Muscle of leg (tissue), 3 donors: ENCODE measurements at regions not wholly inside any gene's neighbourhood (a gene's known extent, or its start where the extent isn't known, plus 50 kb on each side); places are given as distances from the start of the nearest gene placed in this dataset.
A peak's percentile ranks its signal among the peaks of the same experiment; 100 is the strongest.
"Not testable (repeated sequence)": the region's sequence is repeated elsewhere in the genome, so short reads cannot be mapped to it uniquely, and the experiment has no call there.

Experiments
- DNase-seq: peaks from one replicate; pipeline ENCODE4 v3.0.0; 2013
- H3K27ac ChIP-seq: one replicate; pipeline ENCODE4 v1.5.1; 2013; ENCODE audit warnings: mild to moderate bottlenecking, low read length, control low read depth
- H3K27me3 ChIP-seq: one replicate; pipeline ENCODE4 v1.6.1; 2013; ENCODE audit warnings: low read length; ENCODE audit not compliant: control insufficient read depth, insufficient read depth
- H3K36me3 ChIP-seq: one replicate; pipeline ENCODE4 v1.6.1; 2013; ENCODE audit warnings: low read length; ENCODE audit not compliant: control insufficient read depth, insufficient read depth
- H3K4me1 ChIP-seq: one replicate; pipeline ENCODE4 v1.6.1; 2013; ENCODE audit warnings: low read length; ENCODE audit not compliant: control insufficient read depth, insufficient read depth
- H3K4me3 ChIP-seq: one replicate; pipeline ENCODE4 v1.5.1; 2013; ENCODE audit warnings: low read length, control low read depth
- H3K9me3 ChIP-seq: replicated peaks from 2 replicates; pipeline ENCODE4 v1.6.1; 2013; ENCODE audit warnings: low read depth, low read length; ENCODE audit not compliant: control insufficient read depth
- WGBS: methylation state at CpG from one replicate; pipeline ENCODE4 v1.1.5; 2013; ENCODE audit warnings: missing lambda C conversion rate; ENCODE audit not compliant: insufficient coverage; 5-methylcytosine and 5-hydroxymethylcytosine counted together

DNA sequence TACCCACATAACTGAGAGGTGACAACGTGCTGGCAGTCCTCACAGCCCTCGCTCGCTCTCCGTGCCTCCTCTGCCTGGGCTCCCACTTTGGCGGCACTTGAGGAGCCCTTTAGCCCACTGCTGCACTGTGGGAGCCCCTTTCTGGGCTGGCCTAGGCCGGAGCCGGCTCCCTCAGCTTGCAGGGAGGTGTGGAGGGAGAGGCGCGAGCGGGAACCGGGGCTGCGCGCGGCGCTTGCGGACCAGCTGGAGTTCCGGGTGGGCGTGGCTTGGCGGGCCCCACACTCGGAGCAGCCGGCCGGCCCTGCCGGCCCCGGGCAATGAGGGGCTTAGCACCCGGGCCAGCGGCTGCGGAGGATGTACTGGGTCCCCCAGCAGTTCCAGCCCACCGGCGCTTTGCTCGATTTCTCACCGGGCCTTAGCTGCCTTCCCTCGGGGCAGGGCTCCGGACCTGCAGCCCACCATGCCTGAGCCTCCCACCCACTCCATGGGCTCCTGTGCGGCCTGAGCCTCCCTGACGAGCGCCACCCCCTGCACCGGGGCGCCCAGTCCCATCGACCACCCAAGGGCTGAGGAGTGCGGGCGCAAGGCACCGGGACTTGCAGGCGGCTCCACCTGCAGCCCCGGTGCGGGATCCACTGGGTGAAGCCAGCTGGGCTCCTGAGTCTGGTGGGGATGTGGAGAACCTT lies 630.1 kb upstream of the NXPH2 start:
- WGBS: 95% methylated on average over 37 of the region's 45 CpGs
- not testable (repeated sequence) for H3K27me3 ChIP-seq, H3K36me3 ChIP-seq, DNase-seq, H3K9me3 ChIP-seq, H3K27ac ChIP-seq, H3K4me3 ChIP-seq, H3K4me1 ChIP-seq

GRCh38 chr2:139409212-139409611 lies 629.0 kb upstream of the NXPH2 start:
- Histone ChIP-seq H3K4me3 (no peak overlapping the region), H3K27ac (no peak overlapping the region), H3K36me3 (no peaks in the 10 kb centered on the region), H3K27me3 (no peaks in the 10 kb centered on the region), H3K9me3 (no peaks in the 10 kb centered on the region), H3K4me1 (no peaks in the 10 kb centered on the region)
- no peak for DNase-seq
- WGBS: 50% methylated on average over 2 of the region's 3 CpGs

GRCh38 chr2:139403948-139404347 lies 623.8 kb upstream of the NXPH2 start:
- Histone ChIP-seq H3K36me3 (no peaks in the 10 kb centered on the region), H3K27ac (no peak overlapping the region), H3K9me3 (no peaks in the 10 kb centered on the region), H3K4me1 (no peaks in the 10 kb centered on the region), H3K4me3 (no peak overlapping the region), H3K27me3 (no peaks in the 10 kb centered on the region)
- whole genome bisulfite sequencing: no CpG with 5 or more reads among the region's 2 CpGs
- DNase-seq: peak; percentile 26

GRCh38 chr2:139394801-139395200 lies 614.6 kb upstream of the NXPH2 start:
- WGBS: no CpG with 5 or more reads among the region's 2 CpGs
- H3K27me3 ChIP-seq: no peaks in the 10 kb centered on the region
- DNase-seq: no peak
- no peak overlapping the region for H3K27ac ChIP-seq
- H3K36me3 ChIP-seq: no peaks in the 10 kb centered on the region
- H3K4me3 ChIP-seq: no peak overlapping the region
- H3K9me3 ChIP-seq: no peaks in the 10 kb centered on the region
- no peaks in the 10 kb centered on the region for H3K4me1 ChIP-seq

- no peak for DNase-seq
- H3K4me3 ChIP-seq: no peak overlapping the region
- H3K36me3 ChIP-seq: no peaks in the 10 kb centered on the region
- H3K27ac ChIP-seq: no peak overlapping the region
- no peaks in the 10 kb centered on the region for H3K27me3 ChIP-seq
- no CpG with 5 or more reads among the region's 2 CpGs for whole genome bisulfite sequencing
- no peaks in the 10 kb centered on the region for H3K9me3 ChIP-seq
- H3K4me1 ChIP-seq: no peaks in the 10 kb centered on the region
Measured at GRCh38 chr2:139389391-139389790, 609.2 kb upstream of the NXPH2 start.

GRCh38 chr2:139386401-139386800 lies 606.2 kb upstream of the NXPH2 start:
- no peak for DNase-seq
- Histone ChIP-seq H3K4me3 (no peak overlapping the region), H3K36me3 (no peaks in the 10 kb centered on the region), H3K4me1 (no peaks in the 10 kb centered on the region), H3K9me3 (no peaks in the 10 kb centered on the region), H3K27me3 (no peaks in the 10 kb centered on the region), H3K27ac (no peak overlapping the region)
- whole genome bisulfite sequencing: no CpG with 5 or more reads among the region's 1 CpG

DNA sequence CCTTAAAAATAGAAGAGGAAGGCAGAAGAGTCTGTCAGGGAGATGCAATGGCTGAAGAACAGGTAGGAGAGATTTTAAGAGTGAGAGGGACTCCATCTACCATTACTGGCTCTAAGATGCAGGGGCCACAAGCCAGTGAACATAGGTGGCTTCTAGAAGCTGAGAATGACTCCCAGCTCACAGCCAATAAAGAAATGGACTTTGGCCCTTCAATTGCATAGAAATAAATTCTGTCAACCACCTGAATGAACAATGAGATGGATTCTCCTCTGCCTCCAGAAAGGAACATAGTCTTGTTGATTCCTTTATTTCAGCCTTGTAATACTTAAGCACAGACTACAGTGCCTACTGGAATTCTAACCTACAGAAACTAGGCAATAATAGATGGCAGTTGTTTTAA lies 603.3 kb upstream of the NXPH2 start:
- no peaks in the 10 kb centered on the region for H3K9me3 ChIP-seq
- no peaks in the 10 kb centered on the region for H3K36me3 ChIP-seq
- H3K27me3 ChIP-seq: no peaks in the 10 kb centered on the region
- H3K4me3 ChIP-seq: no peak overlapping the region
- no peak overlapping the region for H3K27ac ChIP-seq
- no peaks in the 10 kb centered on the region for H3K4me1 ChIP-seq
- no peak for DNase-seq

GRCh38 chr2:139380051-139380450 lies 599.9 kb upstream of the NXPH2 start:
- DNase-seq: no peak
- WGBS: no CpG with 5 or more reads among the region's 1 CpG
- no peaks in the 10 kb centered on the region for H3K27me3 ChIP-seq
- no peak overlapping the region for H3K27ac ChIP-seq
- no peaks in the 10 kb centered on the region for H3K4me1 ChIP-seq
- no peaks in the 10 kb centered on the region for H3K9me3 ChIP-seq
- H3K4me3 ChIP-seq: no peak overlapping the region
- H3K36me3 ChIP-seq: no peaks in the 10 kb centered on the region

- Histone ChIP-seq H3K27me3 (no peaks in the 10 kb centered on the region), H3K4me1 (no peaks in the 10 kb centered on the region), H3K27ac (no peak overlapping the region), H3K4me3 (no peak overlapping the region), H3K36me3 (no peaks in the 10 kb centered on the region), H3K9me3 (no peaks in the 10 kb centered on the region)
- WGBS: 88% methylated on average over 1 of the region's 3 CpGs
- no peak for DNase-seq
Measured at GRCh38 chr2:139378373-139378772, 598.2 kb upstream of the NXPH2 start.

- WGBS: no CpG with 5 or more reads among the region's 4 CpGs
- Histone ChIP-seq H3K4me3 (no peak overlapping the region), H3K4me1 (no peaks in the 10 kb centered on the region)
Measured at GRCh38 chr2:139374296-139374850, 594.2 kb upstream of the NXPH2 start.

More at GRCh38 chr2:139374296-139374850, 594.2 kb upstream of the NXPH2 start:
- H3K9me3 ChIP-seq: peaks cover 3% of the 10 kb centered on the region
- H3K36me3 ChIP-seq: no peaks in the 10 kb centered on the region
- H3K27ac ChIP-seq: no peak overlapping the region
- DNase-seq: no peak
- no peaks in the 10 kb centered on the region for H3K27me3 ChIP-seq
